ENCODE measurements at regions not wholly inside any gene's neighbourhood (a gene's known extent, or its start where the extent isn't known, plus 50 kb on each side); places are given as distances from the start of the nearest gene placed in this dataset.
A peak's percentile ranks its signal among the peaks of the same experiment; 100 is the strongest.

GRCh38 chr1:54488779-54489626 lies 59.0 kb upstream of the ACOT11 start:
- Histone ChIP-seq H3K27me3 (ENCODE audit: control insufficient read depth in 2 of 2, insufficient read depth in 2 of 2, low read length in 2 of 2) (peaks cover 0 to 2% of the 10 kb centered on the region in 2 experiments; a peak in 1 of 5 replicates), H3K79me2 (ENCODE audit: control insufficient read depth, insufficient read depth, low read length) (no peaks in the 10 kb centered on the region; the same call in 2 of the 3 replicates), H3K9ac (ENCODE audit: insufficient read depth in 1 of 2, low read depth in 2 of 2, low read length in 2 of 2) (peak overlapping the region; percentile 87 to 94), H4K20me1 (replicated peaks; ENCODE audit: control insufficient read depth, insufficient read depth, low read length) (no peaks in the 10 kb centered on the region), H2AFZ (ENCODE audit: low read depth, low read length) (peak overlapping the region; percentile 93), H3K4me2 (ENCODE audit: insufficient read depth, low read length) (peak overlapping the region; percentile 88), H3K4me1 (replicated peaks in 1 of 2; ENCODE audit: control insufficient read depth in 2 of 2, insufficient read depth in 2 of 2, low read length in 2 of 2) (peaks cover 11 to 39% of the 10 kb centered on the region in 2 experiments), H3K9me3 (replicated peaks; ENCODE audit: control insufficient read depth, insufficient read depth, low read depth, low read length) (no peaks in the 10 kb centered on the region), H3K27ac (ENCODE audit: extremely low read depth, low read depth, low read length) (peak overlapping the region; percentile 94), H3K9me1 (ENCODE audit: control insufficient read depth, insufficient read depth, low read length) (peaks cover 2% of the 10 kb centered on the region), H3K36me3 (ENCODE audit: control insufficient read depth, insufficient read depth, low read length) (no peaks in the 10 kb centered on the region), H3K4me3 (peak overlapping the region; percentile 59)
- in situ Hi-C loops (cut with MboI): loop anchor here (5.0 to 25.0 kb wide), 2 partner anchors 82 to 177 kb away; partner anchors contain the start of gene SSBP3
- peak; percentile 90 to 96 (median 94) for DNase-seq (ENCODE audit: extremely low read depth in 1 of 4, low spot score in 3 of 4)
- peak; percentile 88 for ATAC-seq
- TSS peak; percentile 79 for BruUV-seq (replicated peaks)
- ChIA-PET POLR2A (interaction anchor here (0.6 to 2.8 kb wide), 9 partner anchors 82 to 483 kb away, joined by 3 to 24 read pairs (median 3); partner anchors contain the start of gene SSBP3), CTCF (ENCODE audit: low intra/inter-chr PET ratio) (interaction anchor here (0.6 to 3.7 kb wide), 12 partner anchors 82 to 996 kb away, joined by 3 to 34 read pairs (median 4); partner anchors contain the start of gene SSBP3)
- 2% methylated on average over 40 of the region's 51 CpGs for WGBS (ENCODE audit: insufficient coverage, low coverage, missing lambda C conversion rate)
- peak; percentile 75 for FAIRE-seq
- intact Hi-C loops (cut with micrococcal nuclease): loop anchor here (1.0 to 10.0 kb wide), 7 partner anchors 82 to 419 kb away; no protein-coding TSS in a partner anchor
- TF ChIP-seq RCOR1 (IDR thresholded peaks at IDR 0.05; ENCODE audit: borderline replicate concordance in 1 of 2, low read depth in 2 of 2, low read length in 2 of 2) (0 out of 4 replicates have a peak, but pooled peaks of 1 of the 2 experiments have one; percentile 56), ZNF77 (CRISPR knock-in tag; IDR thresholded peaks at IDR 0.05) (no peak), ZBTB5 (IDR thresholded peaks at IDR 0.05) (no peak), POLR2A (conservative IDR thresholded peaks at IDR 0.05) (0 out of 2 replicates have a peak, but pooled peaks have one; percentile 9), THRA (IDR thresholded peaks at IDR 0.05) (no peak), SMAD2 (IDR thresholded peaks at IDR 0.05; ENCODE audit: low read depth, low read length) (no peak), RBM25 (IDR thresholded peaks at IDR 0.05; ENCODE audit: low read depth, low read length, severe bottlenecking) (no peak), U2AF2 (optimal IDR thresholded peaks at IDR 0.05; ENCODE audit: low read depth, low read length) (no peak), ZBTB11 (CRISPR knock-in tag; IDR thresholded peaks at IDR 0.05) (no peak), ZNF561 (CRISPR knock-in tag; conservative IDR thresholded peaks at IDR 0.05) (no peak), TEAD1 (CRISPR knock-in tag; IDR thresholded peaks at IDR 0.05) (peak in 1 of 2 experiments; percentile 47; a peak in 1 of 4 replicates), C11orf30 (IDR thresholded peaks at IDR 0.05; ENCODE audit: low read depth) (no peak), ZNF444 (CRISPR knock-in tag; IDR thresholded peaks at IDR 0.05) (no peak; the same call in 1 of the 2 replicates)

Data from K562 (cell line).